Spinal cord (tissue), 9 donors: ENCODE measurements at regions not wholly inside any gene's neighbourhood (a gene's known extent, or its start where the extent isn't known, plus 50 kb on each side); places are given as distances from the start of the nearest gene placed in this dataset.
A peak's percentile ranks its signal among the peaks of the same experiment; 100 is the strongest.

ENCODE experiments used
- DNase-seq, 6 donors: peaks; one replicate each; pipeline versions ENCODE4 v3.0.0 to v3.0.0-alpha.2; 2013 to 2015; ENCODE audit warnings: low spot score in 6 of 6, low read depth in 4 of 6
- H3K27ac ChIP-seq: one replicate; pipeline ENCODE4 v1.5.1; 2013; ENCODE audit warnings: low read depth, low read length, control low read depth
- H3K27me3 ChIP-seq: one replicate; pipeline ENCODE4 v1.6.1; 2013; ENCODE audit warnings: low read length; ENCODE audit not compliant: control insufficient read depth, insufficient read depth
- H3K36me3 ChIP-seq: one replicate; pipeline ENCODE4 v1.6.1; 2013; ENCODE audit warnings: low read length; ENCODE audit not compliant: control insufficient read depth, insufficient read depth
- H3K4me1 ChIP-seq: one replicate; pipeline ENCODE4 v1.6.1; 2013; ENCODE audit warnings: low read length; ENCODE audit not compliant: control insufficient read depth, insufficient read depth
- H3K4me3 ChIP-seq: one replicate; pipeline ENCODE4 v1.5.1; 2013; ENCODE audit warnings: low read depth, low read length, control low read depth
- H3K9me3 ChIP-seq: one replicate; pipeline ENCODE4 v1.6.1; 2013; ENCODE audit warnings: low read length; ENCODE audit not compliant: control insufficient read depth, insufficient read depth
- WGBS: methylation state at CpG from one replicate; pipeline ENCODE4 v1.1.5; 2013; ENCODE audit warnings: missing lambda C conversion rate; ENCODE audit not compliant: insufficient coverage; 5-methylcytosine and 5-hydroxymethylcytosine counted together
- donor health status: healthy.

DNA sequence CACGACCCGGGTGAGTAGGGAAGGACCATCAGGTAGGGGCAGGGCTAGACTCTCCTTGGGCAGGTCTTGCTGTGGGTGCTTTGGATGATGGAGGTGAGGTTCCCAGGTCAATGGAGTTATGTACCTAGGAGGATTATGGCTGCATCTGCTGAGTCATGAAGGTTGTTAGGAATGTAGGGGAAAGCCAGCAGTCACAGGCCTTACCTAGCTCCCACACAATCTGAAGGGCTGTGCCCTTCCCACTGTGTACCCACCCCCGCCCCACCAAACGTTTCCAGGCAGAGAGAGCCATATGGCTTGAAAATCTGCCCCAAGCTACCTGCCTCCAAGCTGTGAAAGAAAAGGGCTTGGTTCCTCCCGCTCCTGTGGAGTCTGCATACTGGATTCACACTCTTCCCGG lies 573.4 kb upstream of the DPPA4 start:
- H3K4me1 ChIP-seq: no peaks in the 10 kb centered on the region
- H3K36me3 ChIP-seq: no peaks in the 10 kb centered on the region
- H3K9me3 ChIP-seq: peaks cover 3% of the 10 kb centered on the region
- DNase-seq: no peak
- H3K27me3 ChIP-seq: no peaks in the 10 kb centered on the region
- H3K27ac ChIP-seq: no peak overlapping the region
- WGBS: 82% methylated on average over 3 of the region's 6 CpGs
- no peak overlapping the region for H3K4me3 ChIP-seq

DNA sequence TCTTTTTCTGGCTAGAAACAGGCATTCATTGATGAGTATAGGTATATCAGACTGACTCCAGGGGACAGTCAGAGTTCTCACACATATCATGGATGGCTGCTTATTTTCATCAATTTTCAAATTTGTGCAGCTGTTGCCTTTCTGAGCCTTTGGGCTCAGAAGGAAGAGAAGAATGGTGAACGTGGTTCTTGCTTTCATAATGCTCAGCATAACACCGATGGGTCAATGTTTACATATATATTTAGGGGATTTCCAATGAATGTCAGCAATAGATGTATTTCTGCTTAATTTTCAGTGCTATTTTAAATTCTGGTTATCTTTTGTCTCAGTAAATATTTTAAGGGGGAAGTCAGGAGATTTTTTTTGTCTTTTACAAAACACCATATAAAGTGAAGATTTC lies 581.4 kb upstream of the DPPA4 start:
- H3K27ac ChIP-seq: no peak overlapping the region
- H3K9me3 ChIP-seq: no peaks in the 10 kb centered on the region
- DNase-seq: no peak
- H3K4me1 ChIP-seq: no peaks in the 10 kb centered on the region
- no peak overlapping the region for H3K4me3 ChIP-seq
- WGBS: no CpG with 5 or more reads among the region's 2 CpGs
- no peaks in the 10 kb centered on the region for H3K36me3 ChIP-seq
- no peaks in the 10 kb centered on the region for H3K27me3 ChIP-seq

DNA sequence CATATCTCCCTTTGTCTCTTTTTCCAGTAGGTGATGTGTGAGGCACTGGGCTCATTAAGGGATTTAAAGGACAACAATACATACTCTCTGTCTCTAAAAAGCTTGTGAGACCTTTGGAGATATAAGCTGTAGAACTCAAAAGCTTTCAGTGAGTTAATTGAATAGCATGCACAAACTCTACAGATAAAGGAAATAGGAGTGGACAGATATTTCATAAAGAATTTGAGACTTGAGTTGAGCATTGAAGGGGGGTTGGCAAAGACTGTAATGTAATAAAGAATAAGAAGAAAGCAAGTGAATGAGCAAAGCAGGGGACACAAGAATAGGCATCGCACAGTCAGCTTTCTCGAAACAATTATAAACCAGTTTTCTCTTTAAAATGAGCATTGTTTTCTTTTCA lies 583.4 kb upstream of the DPPA4 start:
- Histone ChIP-seq H3K4me3 (no peak overlapping the region), H3K27ac (no peak overlapping the region), H3K4me1 (no peaks in the 10 kb centered on the region), H3K9me3 (no peaks in the 10 kb centered on the region), H3K27me3 (no peaks in the 10 kb centered on the region), H3K36me3 (no peaks in the 10 kb centered on the region)
- no peak for DNase-seq
- WGBS: no CpG with 5 or more reads among the region's 2 CpGs

DNA sequence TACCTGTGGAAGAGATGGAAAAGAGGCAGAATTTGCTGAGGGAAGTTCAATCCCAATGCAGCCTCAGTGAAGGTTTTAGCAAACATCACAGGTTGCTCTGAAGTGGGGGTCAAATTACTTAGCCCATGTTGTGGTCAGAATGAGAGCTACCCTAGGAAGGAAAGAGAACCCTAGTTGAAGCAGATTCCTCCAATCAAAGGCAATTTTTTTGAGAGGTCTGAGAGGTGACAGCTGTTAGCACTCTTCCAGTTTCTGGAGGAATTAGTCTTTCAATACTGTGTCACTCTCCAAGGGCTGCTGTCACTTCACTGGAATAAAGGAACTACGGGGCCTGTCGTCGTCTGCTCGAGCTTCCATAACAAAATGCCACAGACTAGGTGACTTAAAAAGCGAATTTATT lies 584.2 kb upstream of the DPPA4 start:
- Histone ChIP-seq H3K27ac (no peak overlapping the region), H3K27me3 (no peaks in the 10 kb centered on the region), H3K36me3 (no peaks in the 10 kb centered on the region), H3K9me3 (no peaks in the 10 kb centered on the region), H3K4me1 (no peaks in the 10 kb centered on the region), H3K4me3 (no peak overlapping the region)
- WGBS: 77% methylated on average over 3 of the region's 5 CpGs
- DNase-seq: no peak

DNA sequence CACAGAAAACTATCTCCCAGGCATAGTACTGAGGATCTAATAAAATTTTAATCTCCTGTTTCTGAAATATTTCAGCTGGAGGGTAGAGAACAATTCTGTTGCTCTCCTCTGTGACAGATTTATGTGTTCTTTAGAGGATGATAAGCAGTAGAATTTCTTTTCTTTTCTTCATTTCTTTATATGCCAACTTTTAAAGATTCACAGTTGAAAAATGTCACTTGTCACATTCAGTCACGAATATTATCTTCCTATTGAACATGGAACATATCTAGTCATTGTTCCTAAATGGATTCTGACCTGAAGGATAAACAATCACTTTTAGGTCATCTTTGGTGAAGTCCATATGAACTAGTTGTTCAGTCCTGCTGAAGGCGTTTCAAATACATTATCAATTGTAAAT lies 585.5 kb upstream of the DPPA4 start:
- no CpG with 5 or more reads among the region's 2 CpGs for whole genome bisulfite sequencing
- Histone ChIP-seq H3K4me3 (no peak overlapping the region), H3K9me3 (no peaks in the 10 kb centered on the region), H3K36me3 (no peaks in the 10 kb centered on the region), H3K27ac (no peak overlapping the region), H3K27me3 (no peaks in the 10 kb centered on the region), H3K4me1 (no peaks in the 10 kb centered on the region)
- DNase-seq: no peak

DNA sequence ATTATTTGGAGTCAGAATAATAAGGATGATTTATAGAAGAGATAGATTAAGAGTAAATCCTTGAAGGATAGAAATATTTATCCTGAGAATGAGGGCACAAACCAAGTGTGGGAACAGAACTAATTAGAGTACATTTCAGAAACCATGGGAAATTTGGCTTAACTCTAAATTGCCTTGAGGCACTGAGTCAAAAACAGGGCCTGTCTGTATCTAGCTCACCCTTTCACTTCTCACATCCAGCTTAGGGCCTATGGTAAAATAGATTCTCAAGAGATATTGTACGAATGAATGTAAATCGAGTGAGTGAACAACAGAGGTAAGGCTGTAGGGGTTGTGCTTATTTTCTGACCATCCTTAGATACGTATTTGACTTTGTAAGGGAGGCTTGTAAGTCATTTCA lies 586.1 kb upstream of the DPPA4 start:
- Histone ChIP-seq H3K27ac (no peak overlapping the region), H3K36me3 (no peaks in the 10 kb centered on the region), H3K9me3 (no peaks in the 10 kb centered on the region), H3K4me3 (no peak overlapping the region), H3K4me1 (no peaks in the 10 kb centered on the region), H3K27me3 (no peaks in the 10 kb centered on the region)
- 100% methylated on average over 2 of the region's 3 CpGs for WGBS
- no peak for DNase-seq

DNA sequence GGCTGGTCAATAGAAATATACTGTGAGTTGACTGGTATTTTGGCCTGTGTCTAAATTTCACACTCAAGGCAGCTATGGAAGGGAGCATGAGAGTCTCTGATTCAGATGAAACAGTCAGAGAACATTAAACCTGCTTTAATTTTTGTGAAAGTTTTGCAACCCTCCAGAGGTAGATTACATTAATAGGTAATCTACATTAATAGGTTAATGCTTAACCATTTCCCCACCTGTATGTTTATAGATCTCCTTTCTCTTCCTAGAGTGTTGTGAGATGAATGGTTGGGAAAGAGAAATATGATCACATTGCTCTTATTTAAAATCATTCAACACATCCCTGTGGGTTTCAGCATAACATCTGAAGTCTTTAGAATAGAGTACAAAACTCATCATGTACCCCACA lies 586.9 kb upstream of the DPPA4 start:
- Histone ChIP-seq H3K27ac (no peak overlapping the region), H3K27me3 (no peaks in the 10 kb centered on the region), H3K9me3 (no peaks in the 10 kb centered on the region), H3K36me3 (no peaks in the 10 kb centered on the region), H3K4me1 (no peaks in the 10 kb centered on the region), H3K4me3 (no peak overlapping the region)
- no peak for DNase-seq

DNA sequence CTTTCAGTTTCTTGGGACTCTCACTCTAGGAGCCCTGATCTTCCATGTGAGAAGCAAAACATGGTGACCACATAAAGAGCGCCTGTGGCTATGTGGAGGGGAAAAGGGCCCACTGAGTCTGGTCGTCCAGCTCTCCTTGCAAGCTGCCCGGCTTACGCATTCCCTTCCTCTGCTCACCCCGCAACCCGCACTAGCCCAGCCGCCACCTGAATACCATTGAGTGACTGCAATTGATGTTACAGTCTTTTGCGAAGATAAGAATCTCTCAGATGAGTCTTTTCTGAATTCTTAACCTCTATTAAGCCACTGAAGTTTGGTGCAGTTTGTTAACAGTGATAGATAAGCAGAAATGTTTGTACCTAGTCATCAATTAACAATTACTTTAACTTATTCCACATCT lies 589.0 kb upstream of the DPPA4 start:
- Histone ChIP-seq H3K9me3 (no peaks in the 10 kb centered on the region), H3K27me3 (no peaks in the 10 kb centered on the region), H3K36me3 (no peaks in the 10 kb centered on the region), H3K27ac (no peak overlapping the region), H3K4me3 (no peak overlapping the region), H3K4me1 (no peaks in the 10 kb centered on the region)
- 93% methylated on average over 8 of the region's 8 CpGs for WGBS
- no peak for DNase-seq

DNA sequence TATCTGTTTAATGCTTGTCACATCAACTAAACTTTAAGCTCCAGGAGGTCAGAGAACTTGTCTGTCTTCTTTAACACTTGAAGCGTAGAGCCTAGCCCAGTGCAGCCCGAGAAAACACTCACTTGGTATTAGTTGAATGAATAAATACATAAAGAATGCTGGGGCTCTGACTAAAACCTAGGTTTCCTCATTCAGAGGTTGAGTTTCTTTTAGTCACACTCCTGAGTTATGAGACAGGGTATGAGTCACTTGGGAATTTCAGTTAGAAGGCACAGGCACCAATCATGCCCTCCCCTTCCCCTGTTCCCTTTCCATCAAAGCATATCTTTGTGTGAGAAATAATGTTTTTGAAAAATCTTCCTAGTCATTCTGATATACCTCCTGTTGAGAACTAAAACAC lies 589.8 kb upstream of the DPPA4 start:
- Histone ChIP-seq H3K27me3 (no peaks in the 10 kb centered on the region), H3K36me3 (no peaks in the 10 kb centered on the region), H3K4me1 (no peaks in the 10 kb centered on the region), H3K27ac (no peak overlapping the region), H3K9me3 (no peaks in the 10 kb centered on the region), H3K4me3 (no peak overlapping the region)
- peak in 1 of 6 donors; percentile 26 for DNase-seq
- no CpG with 5 or more reads among the region's 2 CpGs for WGBS

DNA sequence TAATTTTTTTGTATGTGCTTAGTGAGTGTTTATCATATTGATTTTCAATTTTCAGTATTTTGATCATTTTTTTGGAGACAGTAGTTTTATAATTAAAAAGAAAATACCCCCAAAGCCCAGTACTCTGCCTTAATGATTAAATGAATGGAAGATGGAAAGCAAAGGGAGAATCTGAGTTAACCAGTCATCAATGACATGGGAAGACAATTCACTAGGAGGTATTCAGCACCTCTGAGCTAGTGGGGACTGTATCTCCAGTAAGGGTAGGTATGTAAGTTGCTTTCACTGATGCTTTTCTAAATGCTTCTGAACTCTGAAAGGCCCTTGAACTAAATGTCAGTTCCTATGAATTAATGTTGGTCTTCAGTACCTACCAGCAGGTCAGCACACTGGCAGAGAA lies 590.4 kb upstream of the DPPA4 start:
- Histone ChIP-seq H3K36me3 (no peaks in the 10 kb centered on the region), H3K27ac (no peak overlapping the region), H3K9me3 (no peaks in the 10 kb centered on the region), H3K4me1 (no peaks in the 10 kb centered on the region), H3K27me3 (no peaks in the 10 kb centered on the region), H3K4me3 (no peak overlapping the region)
- no peak for DNase-seq

DNA sequence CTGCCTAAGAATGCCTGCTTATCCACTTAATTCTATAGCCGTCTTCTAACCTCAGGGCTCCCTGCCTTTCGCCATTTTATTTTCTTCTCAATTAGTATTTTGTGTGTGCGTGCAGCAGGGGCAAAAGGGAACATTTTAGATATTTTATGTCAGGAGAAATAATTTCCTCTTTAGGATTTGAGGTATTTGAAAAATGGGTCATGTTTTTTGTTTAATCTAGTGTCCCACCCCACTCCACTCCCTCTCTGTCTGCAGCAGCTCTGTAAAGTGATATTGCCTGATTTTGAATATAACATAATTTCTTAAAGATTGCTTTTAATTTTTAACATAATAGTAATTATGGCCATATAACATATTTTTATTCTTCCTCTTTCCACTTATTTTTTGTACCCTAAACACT lies 593.2 kb upstream of the DPPA4 start:
- Histone ChIP-seq H3K4me1 (no peaks in the 10 kb centered on the region), H3K4me3 (no peak overlapping the region), H3K27me3 (no peaks in the 10 kb centered on the region), H3K27ac (no peak overlapping the region), H3K9me3 (no peaks in the 10 kb centered on the region), H3K36me3 (no peaks in the 10 kb centered on the region)
- DNase-seq: no peak
- WGBS: no CpG with 5 or more reads among the region's 3 CpGs
